Gastroesophageal sphincter (tissue), 4 donors: ENCODE measurements at regions not wholly inside any gene's neighbourhood (a gene's known extent, or its start where the extent isn't known, plus 50 kb on each side); places are given as distances from the start of the nearest gene placed in this dataset.

Source experiments
- ATAC-seq: fragments of 150-250 bp; one replicate; pipeline ENCODE4 v1.9.1; 2016; ENCODE audit warnings: mild to moderate bottlenecking, moderate library complexity
- H3K27ac ChIP-seq, 4 donors: fragments of 200-600 bp; sonication (generic) in 3 of 4; 1 replicate in 3 of 4; 2 replicates in 1 of 4; pipeline ENCODE4 v1.5.1; 2016 to 2019
- H3K27me3 ChIP-seq: fragments of 200-600 bp; sonication (generic); one replicate; pipeline ENCODE4 v1.5.1; 2019
- H3K36me3 ChIP-seq, 2 donors: fragments of 200-600 bp; sonication (generic); one replicate each; pipeline ENCODE4 v1.5.1; 2019; ENCODE audit warnings: control low read depth in 1 of 2
- H3K4me1 ChIP-seq, 3 donors: fragments of 200-600 bp; sonication (generic); 1 replicate in 2 of 3; 2 replicates in 1 of 3; pipeline ENCODE4 v1.5.1; 2016 to 2019; ENCODE audit warnings: control low read depth in 2 of 3
- H3K4me3 ChIP-seq, 2 donors: fragments of 200-600 bp; sonication (generic); one replicate each; pipeline ENCODE4 v1.5.1; 2019; ENCODE audit warnings: mild to moderate bottlenecking in 1 of 2, moderate library complexity in 1 of 2
- H3K9me3 ChIP-seq, 3 donors: fragments of 200-600 bp; sonication (generic); one replicate each; pipeline ENCODE4 v1.5.1; 2017 to 2019; ENCODE audit warnings: control low read depth in 2 of 3
- CTCF ChIP-seq, 4 experiments: fragments of 200-600 bp in 2 of 4; fragments of 450-650 bp in 2 of 4; sonication (generic) in 1 of 4; IDR thresholded peaks; one replicate each; pipeline ENCODE4 v1.5.1; 2017 to 2019; ENCODE audit warnings: antibody characterized with exemption in 4 of 4, mild to moderate bottlenecking in 2 of 4, moderate library complexity in 2 of 4
- EP300 ChIP-seq: sonication (generic); formaldehyde crosslinking; IDR thresholded peaks from one replicate; pipeline ENCODE4 v1.6.1; 2017; ENCODE audit warnings: antibody characterized with exemption, mild to moderate bottlenecking
- POLR2A ChIP-seq, 2 donors: fragments of 450-650 bp; IDR thresholded peaks; one replicate each; pipeline ENCODE4 v1.6.1; 2017; ENCODE audit warnings: antibody characterized with exemption in 2 of 2, mild to moderate bottlenecking in 2 of 2, moderate library complexity in 1 of 2
- POLR2AphosphoS5 ChIP-seq: sonication (generic); formaldehyde crosslinking; IDR thresholded peaks from one replicate; pipeline ENCODE4 v1.6.1; 2017; ENCODE audit warnings: antibody characterized with exemption
- WGBS, 2 donors: methylation state at CpG; one replicate each; pipeline ENCODE4 v1.1.5; 2018; ENCODE audit warnings: low coverage in 1 of 2; 5-methylcytosine and 5-hydroxymethylcytosine counted together

- H3K27me3 ChIP-seq: no peaks in the 10 kb centered on the region
- ATAC-seq: no peak
- no peaks in the 10 kb centered on the region for H3K36me3 ChIP-seq
- no peak overlapping the region for H3K27ac ChIP-seq
- 12 to 18% methylated on average over 7 to 8 of the region's 8 CpGs for WGBS, 2 donors
- H3K9me3 ChIP-seq: no peaks in the 10 kb centered on the region
- no peaks in the 10 kb centered on the region for H3K4me1 ChIP-seq
- TF ChIP-seq POLR2A (IDR thresholded peaks at IDR 0.05): no peak
- no peak for TF ChIP-seq POLR2AphosphoS5
- H3K4me3 ChIP-seq: no peak overlapping the region
Observed at GRCh38 chr10:111835574-111835973, 348.0 kb downstream of the GPAM start.

- Histone ChIP-seq H3K27me3 (no peaks in the 10 kb centered on the region), H3K36me3 (no peaks in the 10 kb centered on the region), H3K9me3 (no peaks in the 10 kb centered on the region), H3K4me3 (no peak overlapping the region), H3K27ac (no peak overlapping the region), H3K4me1 (no peaks in the 10 kb centered on the region)
- no peak for TF ChIP-seq POLR2AphosphoS5
- TF ChIP-seq POLR2A (IDR thresholded peaks at IDR 0.05): no peak
- no peak for TF ChIP-seq CTCF (IDR thresholded peaks at IDR 0.05)
- TF ChIP-seq EP300: no peak
- no CpG with 5 or more reads among the region's 1 CpG for WGBS, 2 donors
- ATAC-seq: no peak
Observed at GRCh38 chr10:111836064-111836463, 347.5 kb downstream of the GPAM start.

GRCh38 chr10:111836571-111836970 is 347.0 kb downstream of the GPAM start:
- WGBS, 2 donors: 31% methylated on average over 2 of the region's 2 CpGs; no CpG with 5 or more reads in 1 of the 2 donors
- Histone ChIP-seq H3K27ac (no peak overlapping the region), H3K36me3 (no peaks in the 10 kb centered on the region), H3K27me3 (no peaks in the 10 kb centered on the region), H3K4me3 (no peak overlapping the region), H3K4me1 (no peaks in the 10 kb centered on the region), H3K9me3 (no peaks in the 10 kb centered on the region)
- TF ChIP-seq POLR2AphosphoS5 (no peak), CTCF (IDR thresholded peaks at IDR 0.05) (no peak), EP300 (no peak), POLR2A (IDR thresholded peaks at IDR 0.05) (no peak)
- no peak for ATAC-seq

- WGBS, 2 donors: 70 to 75% methylated on average over 2 of the region's 2 CpGs
- Histone ChIP-seq H3K9me3 (no peaks in the 10 kb centered on the region), H3K27me3 (no peaks in the 10 kb centered on the region), H3K36me3 (no peaks in the 10 kb centered on the region), H3K4me3 (no peak overlapping the region), H3K4me1 (no peaks in the 10 kb centered on the region), H3K27ac (no peak overlapping the region)
- no peak for TF ChIP-seq POLR2AphosphoS5
- no peak for TF ChIP-seq POLR2A (IDR thresholded peaks at IDR 0.05)
- TF ChIP-seq EP300: no peak
- no peak for TF ChIP-seq CTCF (IDR thresholded peaks at IDR 0.05)
- no peak for ATAC-seq
Observed at GRCh38 chr10:111837086-111837485, 346.5 kb downstream of the GPAM start.

- no peak for ATAC-seq
- no peak overlapping the region for H3K27ac ChIP-seq
- H3K9me3 ChIP-seq: no peaks in the 10 kb centered on the region
- no peaks in the 10 kb centered on the region for H3K36me3 ChIP-seq
- H3K4me1 ChIP-seq: no peaks in the 10 kb centered on the region
- H3K4me3 ChIP-seq: no peak overlapping the region
- TF ChIP-seq POLR2AphosphoS5: no peak
- no peak for TF ChIP-seq EP300
- TF ChIP-seq CTCF (IDR thresholded peaks at IDR 0.05): no peak
- TF ChIP-seq POLR2A (IDR thresholded peaks at IDR 0.05): no peak
- WGBS, 2 donors: 73 to 92% methylated on average over 2 of the region's 2 CpGs
- H3K27me3 ChIP-seq: no peaks in the 10 kb centered on the region
Observed at GRCh38 chr10:111837985-111838384, 345.6 kb downstream of the GPAM start.
